HL-60 (cell line): ENCODE measurements at regions not wholly inside any gene's neighbourhood (a gene's known extent, or its start where the extent isn't known, plus 50 kb on each side); places are given as distances from the start of the nearest gene placed in this dataset.

ENCODE experiments used
- CTCF ChIP-seq: IDR thresholded peaks from one replicate; pipeline ENCODE4 v1.5.1; 2011; ENCODE audit warnings: low read length, control low read depth, inconsistent platforms; ENCODE audit not compliant: insufficient read depth
- REST ChIP-seq: IDR thresholded peaks from 2 replicates; pipeline ENCODE4 v1.6.1; 2012; ENCODE audit warnings: low read depth; ENCODE audit not compliant: insufficient replicate concordance

DNA sequence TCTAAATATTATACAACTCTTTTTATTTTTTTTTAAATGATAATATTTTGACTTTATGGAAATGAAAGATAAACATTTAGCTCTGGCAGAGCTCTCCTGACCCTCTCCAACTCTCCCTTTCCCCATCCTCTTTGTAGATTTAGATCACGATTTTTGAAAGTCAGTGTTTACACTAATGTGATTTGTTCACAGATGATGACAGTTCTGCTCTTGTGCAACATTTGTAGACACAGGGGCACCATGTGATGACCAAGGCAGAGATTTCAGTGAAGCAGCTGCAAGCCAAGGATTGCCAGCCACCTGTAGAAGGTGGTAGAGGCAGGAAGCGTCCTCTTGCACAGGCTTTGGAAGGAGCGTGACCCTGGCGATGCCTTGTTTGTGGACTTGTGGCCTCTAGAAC lies 483.2 kb downstream of the QKI start:
- TF ChIP-seq CTCF (no peak), REST (no peak)
